Muscle layer of duodenum (tissue), 2 donors: ENCODE measurements at regions not wholly inside any gene's neighbourhood (a gene's known extent, or its start where the extent isn't known, plus 50 kb on each side); places are given as distances from the start of the nearest gene placed in this dataset.

Experiments used
- H3K27ac ChIP-seq: one replicate; pipeline ENCODE4 v1.7.0; 2013; ENCODE audit warnings: mild to moderate bottlenecking, low read length
- H3K27me3 ChIP-seq: one replicate; pipeline ENCODE4 v1.7.0; 2013; ENCODE audit warnings: low read depth, mild to moderate bottlenecking, control low read depth, low read length
- H3K36me3 ChIP-seq, 2 donors: one replicate each; pipeline ENCODE4 v1.7.0; 2013; ENCODE audit warnings: low read length in 2 of 2, control low read depth in 1 of 2, mild to moderate bottlenecking in 1 of 2; ENCODE audit not compliant: insufficient read depth in 2 of 2, control insufficient read depth in 1 of 2
- H3K4me1 ChIP-seq, 2 donors: one replicate each; pipeline ENCODE4 v1.7.0; 2013; ENCODE audit warnings: low read length in 2 of 2, mild to moderate bottlenecking in 2 of 2, control low read depth in 1 of 2, moderate library complexity in 1 of 2; ENCODE audit not compliant: insufficient read depth in 2 of 2, control insufficient read depth in 1 of 2
- H3K4me3 ChIP-seq, 2 donors: one replicate each; pipeline ENCODE4 v1.7.0; 2013; ENCODE audit warnings: low read length in 2 of 2, low read depth in 1 of 2, mild to moderate bottlenecking in 1 of 2
- H3K9me3 ChIP-seq, 2 donors: one replicate each; pipeline ENCODE4 v1.7.0; 2013; ENCODE audit warnings: low read length in 2 of 2, control low read depth in 1 of 2, mild to moderate bottlenecking in 1 of 2; ENCODE audit not compliant: control insufficient read depth in 1 of 2
- donor health status: healthy.

DNA sequence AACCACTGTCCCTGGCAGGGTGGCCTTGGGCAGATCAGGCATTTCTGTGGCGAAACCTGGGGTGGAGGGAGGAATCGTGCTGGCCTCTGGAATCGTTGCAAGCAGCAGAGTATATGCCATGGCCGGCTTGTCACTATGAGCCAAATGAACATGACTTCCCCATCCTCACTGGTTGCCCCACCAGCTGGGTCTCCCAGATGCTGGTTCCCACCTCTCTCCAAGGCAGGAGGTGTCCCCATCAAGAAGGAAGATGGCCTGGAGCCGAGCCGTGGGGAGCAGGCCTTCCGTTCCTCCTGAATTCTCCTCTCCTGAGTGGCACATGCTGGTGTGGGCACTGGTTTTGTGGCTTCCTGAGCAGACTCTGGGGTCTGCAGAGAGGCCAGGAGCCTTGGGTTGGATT is 60.2 kb upstream of the ACTRT2 start:
- Histone ChIP-seq H3K4me3 (no peak overlapping the region), H3K4me1 (no peaks in the 10 kb centered on the region), H3K27ac (no peak overlapping the region), H3K9me3 (peaks cover 0 to 22% of the 10 kb centered on the region in 2 donors), H3K36me3 (no peaks in the 10 kb centered on the region), H3K27me3 (no peaks in the 10 kb centered on the region)

DNA sequence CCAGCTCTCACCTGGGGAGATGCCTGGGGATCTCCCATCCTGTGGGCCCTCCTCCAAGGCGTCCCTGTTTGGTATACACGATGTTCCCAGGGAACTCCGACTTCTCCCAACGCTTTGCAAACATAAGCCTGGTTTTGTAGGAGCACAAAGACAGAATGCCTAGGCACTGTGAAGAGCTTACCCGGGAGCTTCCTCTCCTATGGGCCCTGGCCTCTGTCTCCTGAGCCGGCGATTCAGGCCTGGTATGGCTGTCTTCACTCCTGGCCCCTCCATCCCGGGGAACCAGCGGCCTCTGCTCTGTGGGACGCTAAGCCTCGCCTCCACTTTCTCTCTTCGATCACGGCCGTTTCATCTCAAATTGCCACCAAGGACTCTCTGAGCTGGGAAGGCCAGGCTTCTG is 59.6 kb upstream of the ACTRT2 start:
- no peaks in the 10 kb centered on the region for H3K4me1 ChIP-seq
- H3K9me3 ChIP-seq = peaks cover 0 to 20% of the 10 kb centered on the region in 2 donors
- no peak overlapping the region for H3K27ac ChIP-seq
- H3K36me3 ChIP-seq = no peaks in the 10 kb centered on the region
- no peaks in the 10 kb centered on the region for H3K27me3 ChIP-seq
- no peak overlapping the region for H3K4me3 ChIP-seq

- peaks cover 0 to 16% of the 10 kb centered on the region in 2 donors for H3K9me3 ChIP-seq
- H3K4me3 ChIP-seq = no peak overlapping the region
- H3K36me3 ChIP-seq = no peaks in the 10 kb centered on the region
- H3K27ac ChIP-seq = no peak overlapping the region
- H3K27me3 ChIP-seq = no peaks in the 10 kb centered on the region
- H3K4me1 ChIP-seq = no peaks in the 10 kb centered on the region
These were observed 59.2 kb upstream of the ACTRT2 start for GRCh38 chr1:2962061-2962460.

DNA sequence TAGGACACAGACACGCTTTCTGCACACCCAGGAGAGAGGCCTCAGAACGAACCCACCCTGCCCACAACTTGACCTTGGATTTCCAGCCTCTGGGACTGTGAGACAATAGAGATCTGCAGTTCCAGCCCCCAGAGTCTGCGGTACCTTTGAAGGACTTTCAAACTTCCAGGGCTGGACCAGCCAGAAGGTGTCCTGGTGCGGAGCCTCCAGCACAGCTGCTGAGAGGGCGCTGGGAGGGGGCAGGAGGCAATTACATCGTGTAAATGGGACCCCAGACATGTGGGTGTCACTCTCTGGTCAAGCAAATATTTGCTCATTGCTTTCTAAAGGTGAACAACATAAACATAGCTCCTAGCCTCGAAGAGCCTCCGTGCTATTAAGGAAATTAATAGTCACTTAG is 58.7 kb upstream of the ACTRT2 start:
- H3K4me1 ChIP-seq = peaks cover 0 to 3% of the 10 kb centered on the region in 2 donors
- H3K27me3 ChIP-seq = no peaks in the 10 kb centered on the region
- H3K27ac ChIP-seq = no peak overlapping the region
- no peaks in the 10 kb centered on the region for H3K36me3 ChIP-seq
- H3K4me3 ChIP-seq = no peak overlapping the region
- peaks cover 0 to 15% of the 10 kb centered on the region in 2 donors for H3K9me3 ChIP-seq

DNA sequence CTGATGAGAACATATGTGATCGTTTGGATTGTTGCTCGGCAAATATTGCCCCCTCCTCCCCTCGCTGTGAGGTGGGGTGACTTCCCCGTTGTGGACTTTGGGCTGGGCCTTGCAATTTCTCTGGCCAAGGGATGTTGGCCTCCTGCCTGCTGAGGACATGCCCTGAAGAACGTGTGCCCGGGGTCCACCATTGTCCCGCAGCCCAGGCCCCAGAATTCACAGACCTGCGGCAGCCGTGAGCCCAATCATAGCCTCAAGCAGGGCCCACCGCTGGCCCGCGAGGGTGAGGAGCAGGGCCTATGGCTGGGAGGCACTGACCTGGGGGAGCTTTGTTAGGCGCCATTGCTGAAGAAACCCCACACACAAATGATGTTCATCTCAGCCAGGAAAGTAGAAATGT is 58.3 kb upstream of the ACTRT2 start:
- H3K27ac ChIP-seq = no peak overlapping the region
- H3K4me3 ChIP-seq = no peak overlapping the region
- H3K4me1 ChIP-seq = peaks cover 0 to 7% of the 10 kb centered on the region in 2 donors
- H3K27me3 ChIP-seq = no peaks in the 10 kb centered on the region
- H3K36me3 ChIP-seq = no peaks in the 10 kb centered on the region
- H3K9me3 ChIP-seq = peaks cover 0 to 12% of the 10 kb centered on the region in 2 donors

DNA sequence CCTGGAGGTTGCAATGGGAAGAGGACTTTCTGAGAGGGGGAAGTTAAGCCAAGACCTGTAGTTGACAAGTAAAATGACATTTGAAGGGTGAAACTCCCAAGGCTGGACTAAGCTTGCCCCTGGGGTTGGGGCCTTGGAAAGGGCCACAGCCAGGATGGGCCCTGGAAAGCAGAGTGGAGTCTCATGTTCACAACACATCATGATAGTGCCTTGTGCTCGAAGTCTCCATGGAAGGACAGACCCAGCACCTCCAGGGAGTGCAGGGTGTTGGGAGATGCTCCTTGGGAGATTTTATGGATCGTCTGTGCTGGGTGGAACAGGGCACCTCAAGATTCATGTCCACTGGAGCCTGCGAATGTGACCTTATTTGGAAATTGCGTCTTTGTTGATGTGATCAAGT is 55.6 kb upstream of the ACTRT2 start:
- peaks cover 0 to 8% of the 10 kb centered on the region in 2 donors for H3K4me1 ChIP-seq
- no peaks in the 10 kb centered on the region for H3K9me3 ChIP-seq
- no peaks in the 10 kb centered on the region for H3K27me3 ChIP-seq
- H3K4me3 ChIP-seq = no peak overlapping the region
- H3K27ac ChIP-seq = no peak overlapping the region
- no peaks in the 10 kb centered on the region for H3K36me3 ChIP-seq

- no peaks in the 10 kb centered on the region for H3K27me3 ChIP-seq
- no peaks in the 10 kb centered on the region for H3K36me3 ChIP-seq
- H3K4me3 ChIP-seq = no peak overlapping the region
- H3K27ac ChIP-seq = no peak overlapping the region
- no peaks in the 10 kb centered on the region for H3K9me3 ChIP-seq
- peaks cover 0 to 8% of the 10 kb centered on the region in 2 donors for H3K4me1 ChIP-seq
These were observed 54.6 kb upstream of the ACTRT2 start for GRCh38 chr1:2966449-2967328.

DNA sequence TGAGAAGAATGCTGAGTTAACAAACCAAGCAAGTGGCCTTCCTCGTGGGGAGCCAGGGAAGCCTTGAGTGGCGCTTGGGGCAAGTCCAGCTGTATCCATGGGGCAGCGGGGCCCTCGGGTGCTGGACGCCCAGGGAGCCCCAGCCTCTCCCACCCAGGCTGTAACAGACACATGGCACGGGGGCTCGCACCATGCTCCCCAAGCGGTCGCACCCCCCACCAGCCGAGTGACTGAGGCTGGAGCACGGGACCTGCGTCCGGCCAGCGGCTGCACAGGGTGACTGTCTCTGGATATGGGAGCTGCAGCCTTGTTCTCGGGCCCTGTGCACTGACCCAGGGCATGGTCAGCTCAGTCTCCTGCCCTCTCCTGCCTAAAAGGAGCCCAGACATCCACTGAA is 53.9 kb upstream of the ACTRT2 start:
- Histone ChIP-seq H3K36me3 (no peaks in the 10 kb centered on the region), H3K27ac (no peak overlapping the region), H3K27me3 (no peaks in the 10 kb centered on the region), H3K4me1 (peaks cover 0 to 8% of the 10 kb centered on the region in 2 donors), H3K9me3 (no peaks in the 10 kb centered on the region), H3K4me3 (no peak overlapping the region)

DNA sequence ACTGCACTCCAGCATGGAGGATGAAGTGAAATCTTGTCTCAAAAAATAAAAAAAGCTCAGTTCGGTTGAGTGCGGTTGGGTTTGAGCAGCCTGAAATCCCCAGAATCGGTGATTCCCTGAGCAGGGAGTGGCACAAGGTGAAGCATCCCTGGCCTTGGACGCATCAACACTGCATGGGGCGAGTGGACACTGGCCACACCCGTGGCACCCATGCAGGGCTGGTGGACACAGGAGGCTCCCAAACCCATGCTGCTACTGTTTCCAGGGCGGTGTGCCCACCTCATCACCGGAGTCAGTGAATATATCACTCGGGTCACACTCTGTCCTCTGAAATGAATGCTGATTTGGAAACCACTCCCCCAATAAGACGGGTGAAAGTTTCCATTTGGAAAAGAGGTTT is 53.4 kb upstream of the ACTRT2 start:
- Histone ChIP-seq H3K4me3 (no peak overlapping the region), H3K4me1 (peaks cover 0 to 8% of the 10 kb centered on the region in 2 donors), H3K27me3 (no peaks in the 10 kb centered on the region), H3K27ac (no peak overlapping the region), H3K9me3 (no peaks in the 10 kb centered on the region), H3K36me3 (no peaks in the 10 kb centered on the region)

DNA sequence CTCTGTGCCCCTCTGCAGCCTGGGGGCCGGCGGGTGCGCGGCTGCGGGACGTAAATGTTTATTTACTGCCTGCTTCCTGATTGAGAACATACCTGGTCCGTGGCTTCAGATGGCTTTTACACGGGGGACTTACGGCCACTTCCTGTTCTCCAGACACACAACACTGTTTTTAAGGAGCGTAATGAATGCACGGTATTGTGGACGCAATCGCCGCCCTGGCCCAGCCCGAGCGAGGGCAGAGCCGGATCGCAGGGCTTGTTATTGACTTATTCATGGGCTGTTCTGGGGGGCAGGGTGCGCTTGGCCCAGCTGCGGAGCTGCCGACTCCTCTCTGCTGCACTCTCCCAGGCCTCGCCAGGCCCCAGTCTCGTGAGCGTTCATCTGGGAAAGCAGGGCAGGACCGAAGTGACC is 52.8 kb upstream of the ACTRT2 start:
- no peaks in the 10 kb centered on the region for H3K36me3 ChIP-seq
- H3K27ac ChIP-seq = no peak overlapping the region
- H3K4me3 ChIP-seq = no peak overlapping the region
- H3K27me3 ChIP-seq = no peaks in the 10 kb centered on the region
- H3K4me1 ChIP-seq = peaks cover 0 to 8% of the 10 kb centered on the region in 2 donors
- H3K9me3 ChIP-seq = no peaks in the 10 kb centered on the region

DNA sequence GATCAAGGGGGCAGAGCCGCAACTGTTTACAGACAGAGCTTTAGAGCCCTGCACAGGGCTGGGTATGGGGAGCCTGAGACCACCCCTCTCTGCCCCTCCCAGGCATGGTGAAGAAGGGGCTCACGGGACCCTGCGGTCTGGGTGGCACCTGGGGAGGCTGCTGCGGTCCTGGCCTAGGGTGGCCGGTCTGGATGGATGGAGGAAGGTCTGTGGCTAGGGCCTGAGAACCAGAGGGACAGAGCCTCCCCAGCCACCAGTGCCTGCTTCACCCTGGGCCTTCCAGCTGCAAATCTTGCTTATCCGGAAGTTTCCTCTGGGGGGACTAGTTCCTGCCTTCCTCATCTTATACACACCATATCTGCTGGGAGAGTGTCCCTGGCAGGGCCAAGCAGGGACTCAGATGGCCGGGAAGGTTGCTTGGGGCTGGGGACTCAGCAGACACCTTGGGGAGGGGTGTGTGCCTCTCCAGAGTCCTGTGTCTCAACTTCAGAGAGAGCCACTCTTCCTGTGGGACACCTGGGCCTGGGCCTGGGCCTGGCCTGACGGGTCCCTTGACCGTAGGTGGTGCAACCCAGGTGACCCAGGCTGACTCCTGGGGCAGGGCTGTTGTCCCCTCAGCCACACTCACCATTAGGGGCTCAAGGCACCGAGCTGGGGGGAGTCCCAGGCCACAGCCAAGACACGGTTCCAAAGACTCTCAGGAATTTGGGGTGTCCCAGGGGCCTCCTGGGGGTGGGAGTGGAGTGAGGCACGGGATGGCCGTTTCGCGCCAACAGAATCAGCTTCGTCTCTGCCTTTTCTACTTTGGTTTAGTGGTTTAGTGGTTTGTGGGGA is 52.0 kb upstream of the ACTRT2 start:
- Histone ChIP-seq H3K4me3 (no peak overlapping the region), H3K36me3 (no peaks in the 10 kb centered on the region), H3K27ac (no peak overlapping the region), H3K4me1 (peaks cover 0 to 8% of the 10 kb centered on the region in 2 donors), H3K27me3 (no peaks in the 10 kb centered on the region), H3K9me3 (no peaks in the 10 kb centered on the region)
